ENCODE measurements at regions not wholly inside any gene's neighbourhood (a gene's known extent, or its start where the extent isn't known, plus 50 kb on each side); places are given as distances from the start of the nearest gene placed in this dataset.

GRCh38 chr2:225317186-225317585 lies 82.3 kb upstream of the NYAP2 start:
- no peaks in the 10 kb centered on the region for H3K4me1 Mint-ChIP-seq

More at GRCh38 chr2:225317186-225317585, 82.3 kb upstream of the NYAP2 start:
- Histone ChIP-seq H3K4ac (ENCODE audit: low read depth, low read length) (no peak overlapping the region), H3K14ac (ENCODE audit: insufficient read depth, low read length) (no peak overlapping the region), H4K5ac (ENCODE audit: insufficient read length, low read depth, low read length) (no peak overlapping the region), H4K20me1 (ENCODE audit: control insufficient read depth, insufficient read depth, insufficient read length) (no peaks in the 10 kb centered on the region), H3K79me2 (ENCODE audit: insufficient read depth, low read length) (no peaks in the 10 kb centered on the region), H2BK20ac (ENCODE audit: low read depth, low read length, poor library complexity, severe bottlenecking) (no peak overlapping the region), H3K23ac (ENCODE audit: insufficient read length, low read depth, low read length) (no peak overlapping the region), H3K4me2 (ENCODE audit: insufficient read depth, insufficient read length, low read length) (no peak overlapping the region), H3K79me1 (ENCODE audit: insufficient read depth, low read depth, low read length, poor library complexity, severe bottlenecking) (no peaks in the 10 kb centered on the region), H3K27me3 (ENCODE audit: insufficient read depth, low read length) (no peaks in the 10 kb centered on the region), H3K27ac (ENCODE audit: insufficient read length, low read depth, low read length) (no peak overlapping the region), H3K56ac (ENCODE audit: insufficient read length, low read depth, low read length) (no peak overlapping the region), H2BK5ac (ENCODE audit: insufficient read length, low read length) (no peak overlapping the region), H2BK15ac (ENCODE audit: low read depth, low read length) (no peak overlapping the region), H3T11ph (ENCODE audit: low read length) (no peak overlapping the region), H2BK12ac (ENCODE audit: insufficient read length, low read depth, low read length) (no peak overlapping the region), H2AK5ac (ENCODE audit: insufficient read length, low read length) (no peak overlapping the region), H3K9me3 (ENCODE audit: control insufficient read depth, low read depth, low read length) (no peaks in the 10 kb centered on the region), H3K23me2 (ENCODE audit: insufficient read length, low read depth, low read length, poor library complexity, severe bottlenecking) (no peaks in the 10 kb centered on the region), H4K8ac (replicated peaks; ENCODE audit: insufficient read length, low read depth, low read length) (no peak overlapping the region), H2AFZ (ENCODE audit: low read length) (no peak overlapping the region), H3K18ac (ENCODE audit: insufficient read length, low read depth, low read length) (no peak overlapping the region), H3K4me1 (ENCODE audit: insufficient read depth, low read length) (no peaks in the 10 kb centered on the region), H2BK120ac (ENCODE audit: low read depth, low read length, poor library complexity, severe bottlenecking) (no peak overlapping the region), H4K91ac (ENCODE audit: insufficient read length, low read depth, low read length) (no peak overlapping the region), H3K9ac (ENCODE audit: extremely low read depth, insufficient read length, low read length) (no peak overlapping the region)
- no peak for TF ChIP-seq CTCF (conservative IDR thresholded peaks at IDR 0.05)
- Mint-ChIP-seq H3K27ac (no peak overlapping the region), H3K9me3 (peaks cover 11 to 12% of the 10 kb centered on the region in 2 experiments), H3K36me3 (ENCODE audit: insufficient read depth in 1 of 3, low read depth in 3 of 3) (peaks cover 0 to 9% (median 7%) of the 10 kb centered on the region in 3 experiments; a peak in 3 of 7 replicates), H3K27me3 (ENCODE audit: low read depth) (no peaks in the 10 kb centered on the region), H3K4me3 (no peak overlapping the region)
- no peak for DNase-seq
